ENCODE measurements at regions not wholly inside any gene's neighbourhood (a gene's known extent, or its start where the extent isn't known, plus 50 kb on each side); places are given as distances from the start of the nearest gene placed in this dataset.

DNA sequence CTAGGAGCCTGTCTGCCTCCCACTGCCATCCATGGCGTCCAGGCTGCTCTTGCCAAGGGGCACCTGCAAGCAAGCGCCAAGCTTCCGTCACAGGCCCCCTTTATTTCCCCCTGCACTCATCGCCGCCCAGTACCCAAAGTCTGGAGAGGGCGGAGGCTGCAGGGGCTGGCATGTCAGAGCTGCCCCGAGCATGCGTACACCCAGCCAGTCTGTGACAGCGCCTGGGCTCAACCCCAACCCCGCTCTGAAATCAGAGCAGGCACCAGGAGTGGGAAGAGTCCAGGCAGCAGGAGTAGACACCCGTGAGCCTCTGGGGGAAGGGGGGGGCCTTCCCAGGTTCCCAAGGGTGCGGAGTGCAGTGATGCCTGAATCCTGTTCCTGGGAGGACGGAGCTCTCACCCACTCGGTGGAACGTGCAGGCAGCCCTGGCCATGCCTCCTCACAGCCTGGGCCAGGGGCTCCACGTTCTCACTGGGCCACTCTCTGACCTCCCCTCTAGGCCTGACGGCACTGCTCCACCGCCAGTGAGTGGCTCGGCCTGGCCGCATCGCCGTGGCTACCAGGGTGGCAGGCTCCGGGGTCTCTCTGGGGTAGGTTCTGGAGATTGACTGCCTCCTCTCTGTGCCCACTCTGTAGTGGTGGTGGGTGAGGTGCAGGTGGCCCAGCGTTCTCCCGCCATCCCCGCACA is 469.0 kb downstream of the CDH9 start:
- TF ChIP-seq FOXK2 (IDR thresholded peaks at IDR 0.05), result no peak
- no peak for TF ChIP-seq BHLHE40 (IDR thresholded peaks at IDR 0.05; ENCODE audit: borderline replicate concordance)
- TF ChIP-seq SUZ12 (IDR thresholded peaks at IDR 0.05), result no peak

Data from HEK293T (cell line).